Liver (tissue), 3 donors: ENCODE measurements at regions not wholly inside any gene's neighbourhood (a gene's known extent, or its start where the extent isn't known, plus 50 kb on each side); places are given as distances from the start of the nearest gene placed in this dataset.

Experiments used
- RAD21 ChIP-seq, 2 donors: IDR thresholded peaks; 2 replicates each; pipeline ENCODE4 v1.6.1; 2016; ENCODE audit warnings: antibody characterized with exemption in 2 of 2, mild to moderate bottlenecking in 2 of 2
- TF ChIP-seq, protein P1 (sequence below): fragments of 150-350 bp; IDR thresholded peaks from 2 replicates; pipeline ENCODE4 v1.5.1; 2017; ENCODE audit warnings: improper control_type of control experiment, low read depth, low read length; ENCODE audit not compliant: missing input control
- TF ChIP-seq, protein P2 (sequence below): IDR thresholded peaks from 2 replicates; pipeline ENCODE4 v1.6.1; 2016; ENCODE audit warnings: antibody characterized with exemption
- donor health status: healthy.
- donor health status: healthy.

DNA sequence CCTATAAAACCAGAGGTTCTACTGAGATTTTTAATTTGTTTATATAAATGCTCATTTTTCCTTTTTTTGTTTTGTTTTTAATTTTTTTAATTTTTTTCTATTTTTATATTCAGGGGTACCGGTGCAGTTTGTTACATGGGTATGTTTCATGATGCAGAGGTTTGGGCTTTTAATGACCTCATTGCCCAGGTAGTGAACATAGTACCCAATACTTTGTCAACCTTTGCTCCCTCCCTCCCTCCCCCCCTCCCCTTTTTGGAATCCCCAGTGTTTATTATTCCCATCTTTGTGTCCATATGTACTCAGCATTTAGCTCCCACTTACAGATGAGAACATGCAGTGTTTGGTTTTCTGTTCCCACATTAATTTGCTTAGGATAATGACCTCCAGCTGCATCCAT, 94.4 kb upstream of the NEBL start:
- TF ChIP-seq, protein P1, sequence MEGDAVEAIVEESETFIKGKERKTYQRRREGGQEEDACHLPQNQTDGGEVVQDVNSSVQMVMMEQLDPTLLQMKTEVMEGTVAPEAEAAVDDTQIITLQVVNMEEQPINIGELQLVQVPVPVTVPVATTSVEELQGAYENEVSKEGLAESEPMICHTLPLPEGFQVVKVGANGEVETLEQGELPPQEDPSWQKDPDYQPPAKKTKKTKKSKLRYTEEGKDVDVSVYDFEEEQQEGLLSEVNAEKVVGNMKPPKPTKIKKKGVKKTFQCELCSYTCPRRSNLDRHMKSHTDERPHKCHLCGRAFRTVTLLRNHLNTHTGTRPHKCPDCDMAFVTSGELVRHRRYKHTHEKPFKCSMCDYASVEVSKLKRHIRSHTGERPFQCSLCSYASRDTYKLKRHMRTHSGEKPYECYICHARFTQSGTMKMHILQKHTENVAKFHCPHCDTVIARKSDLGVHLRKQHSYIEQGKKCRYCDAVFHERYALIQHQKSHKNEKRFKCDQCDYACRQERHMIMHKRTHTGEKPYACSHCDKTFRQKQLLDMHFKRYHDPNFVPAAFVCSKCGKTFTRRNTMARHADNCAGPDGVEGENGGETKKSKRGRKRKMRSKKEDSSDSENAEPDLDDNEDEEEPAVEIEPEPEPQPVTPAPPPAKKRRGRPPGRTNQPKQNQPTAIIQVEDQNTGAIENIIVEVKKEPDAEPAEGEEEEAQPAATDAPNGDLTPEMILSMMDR = no peak
- no peak for TF ChIP-seq RAD21 (IDR thresholded peaks at IDR 0.05)
- TF ChIP-seq, protein P2, sequence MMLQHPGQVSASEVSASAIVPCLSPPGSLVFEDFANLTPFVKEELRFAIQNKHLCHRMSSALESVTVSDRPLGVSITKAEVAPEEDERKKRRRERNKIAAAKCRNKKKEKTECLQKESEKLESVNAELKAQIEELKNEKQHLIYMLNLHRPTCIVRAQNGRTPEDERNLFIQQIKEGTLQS = no peak
